HepG2 (cell line): ENCODE measurements at regions not wholly inside any gene's neighbourhood (a gene's known extent, or its start where the extent isn't known, plus 50 kb on each side); places are given as distances from the start of the nearest gene placed in this dataset.

ENCODE experiments used
- DZIP1 ChIP-seq: sonication (generic); formaldehyde crosslinking; IDR thresholded peaks from 2 replicates; pipeline ENCODE4 v1.5.0; 2020; ENCODE audit warnings: mild to moderate bottlenecking, missing genetic modification reagents
- ISL2 ChIP-seq: sonication (generic); formaldehyde crosslinking; IDR thresholded peaks from 2 replicates; pipeline ENCODE4 v1.5.0; 2020; ENCODE audit warnings: missing genetic modification reagents
- POLR2AphosphoS5 ChIP-seq: IDR thresholded peaks from 2 replicates; pipeline ENCODE4 v1.6.1; 2012; ENCODE audit warnings: low read depth, low read length
- SYNCRIP ChIP-seq: fragments of 200-400 bp; formaldehyde crosslinking; IDR thresholded peaks from 2 replicates; pipeline ENCODE4 v1.6.1; 2018; ENCODE audit warnings: mild to moderate bottlenecking, low read depth, low read length; ENCODE audit not compliant: insufficient read depth
- TEAD3 ChIP-seq: optimal IDR thresholded peaks from 2 replicates; pipeline ENCODE3; 2016; ENCODE audit warnings: borderline replicate concordance
- ZBTB7A ChIP-seq: sonication (generic); formaldehyde crosslinking; IDR thresholded peaks from 2 replicates; pipeline ENCODE4 v1.8.0; 2022; ENCODE audit warnings: mild to moderate bottlenecking, missing genetic modification reagents
- ZNF3 ChIP-seq: IDR thresholded peaks from 2 replicates; pipeline ENCODE4 v1.7.0; 2017; ENCODE audit warnings: inconsistent platforms
- ZNF484 ChIP-seq: sonication (generic); formaldehyde crosslinking; IDR thresholded peaks from 2 replicates; pipeline ENCODE4 v1.5.1; 2020; ENCODE audit warnings: mild to moderate bottlenecking, low read depth, missing genetic modification reagents, borderline replicate concordance
- ZNF607 ChIP-seq: sonication (generic); formaldehyde crosslinking; IDR thresholded peaks from 2 replicates; pipeline ENCODE4 v1.5.1; 2020; ENCODE audit warnings: missing genetic modification reagents, mild to moderate bottlenecking, borderline replicate concordance
- ZNF891 ChIP-seq: sonication (generic); formaldehyde crosslinking; IDR thresholded peaks from 2 replicates; pipeline ENCODE4 v1.5.0; 2020; ENCODE audit warnings: mild to moderate bottlenecking, missing genetic modification reagents
- TF ChIP-seq, protein P1 (sequence below): sonication (generic); formaldehyde crosslinking; IDR thresholded peaks from 2 replicates; pipeline ENCODE4 v1.4.0; 2020; ENCODE audit warnings: low read depth, mild to moderate bottlenecking, missing genetic modification reagents
- TF ChIP-seq, protein P2 (sequence below): sonication (generic); formaldehyde crosslinking; conservative IDR thresholded peaks from 2 replicates; pipeline ENCODE4 v1.4.0; 2020; ENCODE audit warnings: missing genetic modification reagents

DNA sequence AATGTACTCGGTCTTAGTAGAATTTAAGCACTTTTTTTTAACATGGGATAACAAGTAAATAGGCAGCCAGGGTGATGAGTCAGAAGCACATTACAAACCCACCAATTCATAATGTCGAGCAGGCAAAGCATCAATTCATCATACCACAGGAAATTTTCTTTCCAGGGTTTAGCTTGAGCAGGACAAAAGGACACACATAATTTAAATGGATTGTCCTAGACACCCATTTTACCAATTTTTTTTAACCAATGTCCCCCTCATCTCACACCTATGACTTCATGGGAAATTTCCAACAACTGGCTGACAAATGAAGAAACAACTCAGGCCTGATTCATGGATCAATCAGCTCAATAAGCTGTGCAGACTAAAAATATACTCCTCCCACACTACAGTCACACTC is 58.8 kb upstream of the FOXG1 start (continued):
- TF ChIP-seq, protein P1, sequence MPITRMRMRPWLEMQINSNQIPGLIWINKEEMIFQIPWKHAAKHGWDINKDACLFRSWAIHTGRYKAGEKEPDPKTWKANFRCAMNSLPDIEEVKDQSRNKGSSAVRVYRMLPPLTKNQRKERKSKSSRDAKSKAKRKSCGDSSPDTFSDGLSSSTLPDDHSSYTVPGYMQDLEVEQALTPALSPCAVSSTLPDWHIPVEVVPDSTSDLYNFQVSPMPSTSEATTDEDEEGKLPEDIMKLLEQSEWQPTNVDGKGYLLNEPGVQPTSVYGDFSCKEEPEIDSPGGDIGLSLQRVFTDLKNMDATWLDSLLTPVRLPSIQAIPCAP (CRISPR knock-in tag), result no peak
- TF ChIP-seq ZBTB7A (CRISPR knock-in tag), result no peak
- TF ChIP-seq, protein P2, sequence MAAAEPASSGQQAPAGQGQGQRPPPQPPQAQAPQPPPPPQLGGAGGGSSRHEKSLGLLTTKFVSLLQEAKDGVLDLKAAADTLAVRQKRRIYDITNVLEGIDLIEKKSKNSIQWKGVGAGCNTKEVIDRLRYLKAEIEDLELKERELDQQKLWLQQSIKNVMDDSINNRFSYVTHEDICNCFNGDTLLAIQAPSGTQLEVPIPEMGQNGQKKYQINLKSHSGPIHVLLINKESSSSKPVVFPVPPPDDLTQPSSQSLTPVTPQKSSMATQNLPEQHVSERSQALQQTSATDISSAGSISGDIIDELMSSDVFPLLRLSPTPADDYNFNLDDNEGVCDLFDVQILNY (CRISPR knock-in tag), result no peak
- TF ChIP-seq ZNF3 (CRISPR knock-in tag), result no peak
- no peak for TF ChIP-seq ZNF484 (CRISPR knock-in tag)
- TF ChIP-seq POLR2AphosphoS5, result no peak
- no peak for TF ChIP-seq TEAD3 (CRISPR knock-in tag)
- no peak for TF ChIP-seq ZNF607 (CRISPR knock-in tag)
- no peak for TF ChIP-seq ISL2 (CRISPR knock-in tag)
- no peak for TF ChIP-seq SYNCRIP
- no peak for TF ChIP-seq DZIP1 (CRISPR knock-in tag)
- TF ChIP-seq ZNF891 (CRISPR knock-in tag), result no peak
